ENCODE measurements at regions not wholly inside any gene's neighbourhood (a gene's known extent, or its start where the extent isn't known, plus 50 kb on each side); places are given as distances from the start of the nearest gene placed in this dataset.

GRCh38 chr3:71872256-71872655, 87.3 kb upstream of the PROK2 start:
- DNase-seq, result no peak
- Mint-ChIP-seq H3K9me3 (ENCODE audit: unreplicated experiment) (peaks cover 6% of the 10 kb centered on the region), H3K4me3 (ENCODE audit: unreplicated experiment) (no peak overlapping the region), H3K4me1 (ENCODE audit: low read depth, unreplicated experiment) (peaks cover 2% of the 10 kb centered on the region), H3K27me3 (ENCODE audit: unreplicated experiment) (peaks cover 1% of the 10 kb centered on the region), H3K36me3 (ENCODE audit: unreplicated experiment) (no peaks in the 10 kb centered on the region), H3K27ac (ENCODE audit: unreplicated experiment) (no peak overlapping the region)
- TF ChIP-seq, protein P1, sequence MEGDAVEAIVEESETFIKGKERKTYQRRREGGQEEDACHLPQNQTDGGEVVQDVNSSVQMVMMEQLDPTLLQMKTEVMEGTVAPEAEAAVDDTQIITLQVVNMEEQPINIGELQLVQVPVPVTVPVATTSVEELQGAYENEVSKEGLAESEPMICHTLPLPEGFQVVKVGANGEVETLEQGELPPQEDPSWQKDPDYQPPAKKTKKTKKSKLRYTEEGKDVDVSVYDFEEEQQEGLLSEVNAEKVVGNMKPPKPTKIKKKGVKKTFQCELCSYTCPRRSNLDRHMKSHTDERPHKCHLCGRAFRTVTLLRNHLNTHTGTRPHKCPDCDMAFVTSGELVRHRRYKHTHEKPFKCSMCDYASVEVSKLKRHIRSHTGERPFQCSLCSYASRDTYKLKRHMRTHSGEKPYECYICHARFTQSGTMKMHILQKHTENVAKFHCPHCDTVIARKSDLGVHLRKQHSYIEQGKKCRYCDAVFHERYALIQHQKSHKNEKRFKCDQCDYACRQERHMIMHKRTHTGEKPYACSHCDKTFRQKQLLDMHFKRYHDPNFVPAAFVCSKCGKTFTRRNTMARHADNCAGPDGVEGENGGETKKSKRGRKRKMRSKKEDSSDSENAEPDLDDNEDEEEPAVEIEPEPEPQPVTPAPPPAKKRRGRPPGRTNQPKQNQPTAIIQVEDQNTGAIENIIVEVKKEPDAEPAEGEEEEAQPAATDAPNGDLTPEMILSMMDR (IDR thresholded peaks at IDR 0.05; ENCODE audit: partially characterized antibody, unreplicated experiment), result no peak

GRCh38 chr3:71870966-71871512, 86.1 kb upstream of the PROK2 start:
- no peak overlapping the region for H3K4me3 Mint-ChIP-seq (ENCODE audit: unreplicated experiment)
- DNase-seq, result no peak
- peaks cover 6% of the 10 kb centered on the region for H3K9me3 Mint-ChIP-seq (ENCODE audit: unreplicated experiment)
- peaks cover 2% of the 10 kb centered on the region for H3K4me1 Mint-ChIP-seq (ENCODE audit: low read depth, unreplicated experiment)
- TF ChIP-seq, protein P1 (IDR thresholded peaks at IDR 0.05; ENCODE audit: partially characterized antibody, unreplicated experiment), result no peak
- H3K36me3 Mint-ChIP-seq (ENCODE audit: unreplicated experiment), result no peaks in the 10 kb centered on the region
- H3K27ac Mint-ChIP-seq (ENCODE audit: unreplicated experiment), result no peak overlapping the region
- H3K27me3 Mint-ChIP-seq (ENCODE audit: unreplicated experiment), result peaks cover 1% of the 10 kb centered on the region

GRCh38 chr3:71868876-71869275, 83.9 kb upstream of the PROK2 start:
- H3K27me3 Mint-ChIP-seq (ENCODE audit: unreplicated experiment), result peaks cover 2% of the 10 kb centered on the region
- H3K4me3 Mint-ChIP-seq (ENCODE audit: unreplicated experiment), result no peak overlapping the region
- TF ChIP-seq, protein P1 (IDR thresholded peaks at IDR 0.05; ENCODE audit: partially characterized antibody, unreplicated experiment), result no peak
- H3K36me3 Mint-ChIP-seq (ENCODE audit: unreplicated experiment), result no peaks in the 10 kb centered on the region
- peaks cover 6% of the 10 kb centered on the region for H3K9me3 Mint-ChIP-seq (ENCODE audit: unreplicated experiment)
- peaks cover 4% of the 10 kb centered on the region for H3K4me1 Mint-ChIP-seq (ENCODE audit: low read depth, unreplicated experiment)
- DNase-seq, result no peak
- H3K27ac Mint-ChIP-seq (ENCODE audit: unreplicated experiment), result no peak overlapping the region

DNA sequence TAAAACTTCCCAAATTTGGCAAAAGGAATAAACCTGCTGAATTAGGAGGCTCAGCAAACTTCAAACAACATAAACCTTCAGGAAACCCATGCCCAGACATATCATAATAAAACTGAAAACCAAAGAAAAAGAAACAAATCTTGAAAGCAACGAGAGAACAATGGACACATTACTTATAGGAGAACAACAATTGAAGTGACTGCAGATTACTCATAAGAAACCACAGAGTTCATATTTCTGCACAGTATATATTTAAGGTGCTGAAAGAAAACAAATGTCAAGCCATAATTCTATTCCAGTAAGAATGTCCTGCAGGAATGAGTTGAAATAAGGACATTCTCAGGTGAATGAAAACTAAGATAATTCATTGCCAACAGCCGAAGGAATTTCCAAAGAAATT, 80.8 kb upstream of the PROK2 start:
- H3K36me3 Mint-ChIP-seq (ENCODE audit: unreplicated experiment), result peaks cover 1% of the 10 kb centered on the region
- H3K4me3 Mint-ChIP-seq (ENCODE audit: unreplicated experiment), result no peak overlapping the region
- H3K4me1 Mint-ChIP-seq (ENCODE audit: low read depth, unreplicated experiment), result peaks cover 7% of the 10 kb centered on the region
- H3K27me3 Mint-ChIP-seq (ENCODE audit: unreplicated experiment), result peaks cover 4% of the 10 kb centered on the region
- no peak for DNase-seq
- TF ChIP-seq, protein P1 (IDR thresholded peaks at IDR 0.05; ENCODE audit: partially characterized antibody, unreplicated experiment), result no peak
- H3K9me3 Mint-ChIP-seq (ENCODE audit: unreplicated experiment), result peaks cover 6% of the 10 kb centered on the region
- H3K27ac Mint-ChIP-seq (ENCODE audit: unreplicated experiment), result no peak overlapping the region

GRCh38 chr3:71863563-71864190, 78.7 kb upstream of the PROK2 start:
- Mint-ChIP-seq H3K27me3 (ENCODE audit: unreplicated experiment) (peaks cover 4% of the 10 kb centered on the region), H3K4me1 (ENCODE audit: low read depth, unreplicated experiment) (peaks cover 7% of the 10 kb centered on the region), H3K27ac (ENCODE audit: unreplicated experiment) (no peak overlapping the region), H3K36me3 (ENCODE audit: unreplicated experiment) (peaks cover 4% of the 10 kb centered on the region), H3K9me3 (ENCODE audit: unreplicated experiment) (peaks cover 5% of the 10 kb centered on the region), H3K4me3 (ENCODE audit: unreplicated experiment) (no peak overlapping the region)
- DNase-seq, result no peak
- TF ChIP-seq, protein P1 (IDR thresholded peaks at IDR 0.05; ENCODE audit: partially characterized antibody, unreplicated experiment), result no peak

Data from glutamatergic neuron (in vitro differentiated cells).